Peyer's patch (tissue), 4 donors: ENCODE measurements at regions not wholly inside any gene's neighbourhood (a gene's known extent, or its start where the extent isn't known, plus 50 kb on each side); places are given as distances from the start of the nearest gene placed in this dataset.
A peak's percentile ranks its signal among the peaks of the same experiment; 100 is the strongest.

Source experiments
- DNase-seq, 3 donors: peaks; one replicate each; pipeline ENCODE4 v3.0.0-alpha.2; 2017 to 2019
- H3K27ac ChIP-seq, 4 donors: fragments of 200-600 bp; sonication (generic); one replicate each; pipeline ENCODE4 v1.5.1; 2016 to 2019
- H3K27me3 ChIP-seq, 2 donors: fragments of 200-600 bp; sonication (generic); one replicate each; pipeline ENCODE4 v1.5.1; 2019
- H3K36me3 ChIP-seq, 3 donors: fragments of 200-600 bp; sonication (generic); one replicate each; pipeline ENCODE4 v1.5.1; 2016 to 2019
- H3K4me1 ChIP-seq, 4 donors: fragments of 200-600 bp; sonication (generic); one replicate each; pipeline ENCODE4 v1.5.1; 2016 to 2019
- H3K4me3 ChIP-seq, 4 donors: fragments of 200-600 bp; sonication (generic); 1 replicate in 3 of 4; 2 replicates in 1 of 4; pipeline ENCODE4 v1.5.1; 2016 to 2019; ENCODE audit warnings: mild to moderate bottlenecking in 1 of 4
- H3K9me3 ChIP-seq, 4 donors: fragments of 200-600 bp; sonication (generic); one replicate each; pipeline ENCODE4 v1.5.1; 2016 to 2019; ENCODE audit warnings: mild to moderate bottlenecking in 1 of 4
- CTCF ChIP-seq, 6 experiments: fragments of 450-650 bp in 4 of 6; fragments of 200-600 bp in 2 of 6; sonication (generic) in 1 of 6; IDR thresholded peaks; one replicate each; pipeline ENCODE4 v1.5.1; 2017 to 2019; ENCODE audit warnings: antibody characterized with exemption in 6 of 6, mild to moderate bottlenecking in 3 of 6, moderate library complexity in 1 of 6
- POLR2A ChIP-seq, 2 donors: fragments of 450-650 bp; IDR thresholded peaks; one replicate each; pipeline ENCODE4 v1.5.1; 2017; ENCODE audit warnings: antibody characterized with exemption in 2 of 2, mild to moderate bottlenecking in 2 of 2, moderate library complexity in 2 of 2

- no peaks in the 10 kb centered on the region for H3K9me3 ChIP-seq
- no peak for DNase-seq
- H3K4me3 ChIP-seq = no peak overlapping the region
These were observed 510.9 kb upstream of the ZNF608 start for GRCh38 chr5:125257057-125257972.

DNA sequence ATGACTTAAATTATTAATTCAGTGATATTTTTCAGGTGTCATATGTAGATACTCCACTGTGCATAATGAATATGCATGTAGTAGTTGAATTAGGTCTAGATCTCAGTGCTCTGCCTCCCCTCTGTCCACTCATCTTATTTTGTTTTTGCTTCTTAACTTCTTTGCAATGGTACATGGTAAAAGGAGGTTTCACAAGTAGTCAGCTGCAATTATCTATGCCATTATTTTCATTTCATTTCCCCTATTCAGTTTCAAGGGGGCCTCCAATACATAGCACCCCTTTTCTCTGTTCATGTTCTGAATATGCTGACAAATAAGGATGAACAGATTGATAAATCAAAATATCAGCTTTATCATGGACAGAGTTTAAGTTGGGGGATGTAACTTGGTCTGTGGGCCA lies 511.6 kb upstream of the ZNF608 start:
- H3K9me3 ChIP-seq = no peaks in the 10 kb centered on the region
- H3K4me1 ChIP-seq = no peaks in the 10 kb centered on the region
- TF ChIP-seq POLR2A (IDR thresholded peaks at IDR 0.05) (no peak), CTCF (IDR thresholded peaks at IDR 0.05) (no peak)
- no peak for DNase-seq
- H3K27ac ChIP-seq = no peak overlapping the region
- H3K27me3 ChIP-seq = no peaks in the 10 kb centered on the region
- no peak overlapping the region for H3K4me3 ChIP-seq
- H3K36me3 ChIP-seq = no peaks in the 10 kb centered on the region

More at GRCh38 chr5:125257057-125257972, 510.9 kb upstream of the ZNF608 start:
- Histone ChIP-seq H3K36me3 (no peaks in the 10 kb centered on the region), H3K27ac (no peak overlapping the region), H3K4me1 (no peaks in the 10 kb centered on the region), H3K27me3 (no peaks in the 10 kb centered on the region)
- no peak for TF ChIP-seq POLR2A (IDR thresholded peaks at IDR 0.05)
- no peak for TF ChIP-seq CTCF (IDR thresholded peaks at IDR 0.05)

- peak in 1 of 3 donors; percentile 46 for DNase-seq
- no peak for TF ChIP-seq POLR2A (IDR thresholded peaks at IDR 0.05)
- no peak for TF ChIP-seq CTCF (IDR thresholded peaks at IDR 0.05)
These were observed 512.2 kb upstream of the ZNF608 start for GRCh38 chr5:125258615-125259014.

DNA sequence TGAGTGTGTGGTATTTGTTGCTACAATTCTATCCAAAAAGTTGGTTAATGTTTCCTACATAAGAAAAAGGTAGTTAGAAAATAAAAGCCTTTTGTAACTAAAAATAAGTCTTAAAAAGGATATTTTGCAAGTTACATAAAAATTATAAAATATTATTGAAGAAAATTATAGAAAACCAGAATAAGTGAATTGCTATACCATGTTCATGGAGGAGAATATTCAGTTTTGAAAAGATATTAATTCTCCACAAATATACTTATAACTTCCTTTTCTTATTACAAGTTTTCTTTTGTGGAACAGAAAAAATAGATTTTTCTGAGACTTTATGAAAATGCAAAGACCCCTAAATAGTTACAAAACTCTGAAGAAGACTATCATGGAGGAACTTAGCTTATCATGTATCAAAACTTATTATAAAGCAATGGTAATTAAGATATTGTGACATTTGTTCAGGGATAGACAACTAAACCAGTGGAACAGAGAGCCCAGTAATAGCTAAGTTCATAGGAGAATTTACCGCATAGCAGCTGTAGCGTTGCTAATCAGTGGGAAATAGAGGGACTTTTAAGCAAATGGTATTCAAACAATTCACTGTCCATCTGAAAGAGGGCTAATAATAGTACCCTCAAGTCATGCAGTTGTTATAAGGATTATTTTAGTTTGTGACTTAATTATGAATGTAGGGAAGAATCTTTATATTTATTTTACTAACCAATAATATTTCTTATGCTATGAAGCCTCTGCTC lies 515.2 kb upstream of the ZNF608 start:
- Histone ChIP-seq H3K27me3 (no peaks in the 10 kb centered on the region), H3K9me3 (no peaks in the 10 kb centered on the region), H3K27ac (no peak overlapping the region), H3K4me1 (no peaks in the 10 kb centered on the region), H3K4me3 (no peak overlapping the region), H3K36me3 (no peaks in the 10 kb centered on the region)
- DNase-seq = no peak
- TF ChIP-seq CTCF (IDR thresholded peaks at IDR 0.05) (no peak), POLR2A (IDR thresholded peaks at IDR 0.05) (no peak)

More at GRCh38 chr5:125258615-125259014, 512.2 kb upstream of the ZNF608 start:
- Histone ChIP-seq H3K36me3 (no peaks in the 10 kb centered on the region), H3K27ac (no peak overlapping the region), H3K4me1 (no peaks in the 10 kb centered on the region), H3K4me3 (no peak overlapping the region), H3K9me3 (no peaks in the 10 kb centered on the region), H3K27me3 (no peaks in the 10 kb centered on the region)

DNA sequence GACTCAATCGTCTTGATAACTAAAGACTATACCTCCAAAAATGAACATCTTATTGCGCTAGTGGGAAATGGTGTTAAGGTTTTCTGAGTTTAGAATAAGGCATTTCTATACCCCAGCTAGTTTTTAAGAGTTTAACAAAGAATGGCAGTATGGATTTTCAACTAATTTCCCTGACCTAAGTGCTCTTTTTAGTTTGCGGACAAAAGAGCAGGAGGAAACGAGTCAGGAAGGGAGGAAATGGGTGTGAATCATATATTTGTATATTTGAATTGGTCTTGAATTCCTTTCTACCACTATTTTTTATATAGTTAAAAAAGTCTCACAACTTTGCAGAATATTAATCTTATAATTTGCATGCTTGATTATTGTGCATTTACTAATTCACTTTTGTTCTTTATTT lies 516.3 kb upstream of the ZNF608 start:
- TF ChIP-seq CTCF (IDR thresholded peaks at IDR 0.05) = no peak
- no peak for TF ChIP-seq POLR2A (IDR thresholded peaks at IDR 0.05)

More for the DNA sequence above, 516.3 kb upstream of the ZNF608 start:
- no peaks in the 10 kb centered on the region for H3K9me3 ChIP-seq
- H3K27me3 ChIP-seq = no peaks in the 10 kb centered on the region
- no peak overlapping the region for H3K4me3 ChIP-seq
- H3K27ac ChIP-seq = no peak overlapping the region
- H3K4me1 ChIP-seq = no peaks in the 10 kb centered on the region
- H3K36me3 ChIP-seq = no peaks in the 10 kb centered on the region
- DNase-seq = no peak
